SK-N-SH (cell line): ENCODE measurements at regions not wholly inside any gene's neighbourhood (a gene's known extent, or its start where the extent isn't known, plus 50 kb on each side); places are given as distances from the start of the nearest gene placed in this dataset.

Experiments
- EZH2phosphoT487 ChIP-seq: fragments of 200-600 bp; sonication (generic); IDR thresholded peaks from 2 replicates; pipeline ENCODE4 v1.6.1; 2017; ENCODE audit warnings: low read depth, mixed run types, mild to moderate bottlenecking, antibody characterized with exemption, moderate library complexity, borderline replicate concordance
- FOSL2 ChIP-seq: IDR thresholded peaks from 2 replicates; pipeline ENCODE4 v1.4.0; 2012; ENCODE audit warnings: low read depth, mild to moderate bottlenecking, moderate library complexity, borderline replicate concordance
- GABPA ChIP-seq: IDR thresholded peaks from 2 replicates; pipeline ENCODE4 v1.4.0; 2012; ENCODE audit warnings: low read depth, mild to moderate bottlenecking
- MXI1 ChIP-seq: IDR thresholded peaks from 2 replicates; pipeline ENCODE4 v1.6.1; 2012; ENCODE audit warnings: mild to moderate bottlenecking, low read depth, low read length, improper control_type of control experiment
- POLR2AphosphoS5 ChIP-seq: IDR thresholded peaks from 2 replicates; pipeline ENCODE4 v1.6.1; 2012; ENCODE audit warnings: low read depth, low read length
- RAD21 ChIP-seq: IDR thresholded peaks from 2 replicates; pipeline ENCODE4 v1.6.1; 2012; ENCODE audit warnings: mild to moderate bottlenecking, low read length
- REST ChIP-seq: IDR thresholded peaks from 2 replicates; pipeline ENCODE4 v1.6.1; 2012; ENCODE audit warnings: mild to moderate bottlenecking, low read depth, low read length, moderate library complexity
- SIN3A ChIP-seq: IDR thresholded peaks from 2 replicates; pipeline ENCODE4 v1.6.1; 2012; ENCODE audit warnings: low read depth, mild to moderate bottlenecking, low read length, moderate library complexity, borderline replicate concordance
- TAF1 ChIP-seq: IDR thresholded peaks from 2 replicates; pipeline ENCODE4 v1.6.1; 2012; ENCODE audit warnings: low read depth, mild to moderate bottlenecking, low read length, moderate library complexity, borderline replicate concordance
- USF1 ChIP-seq: IDR thresholded peaks from 2 replicates; pipeline ENCODE4 v1.4.0; 2012; ENCODE audit warnings: low read depth, borderline replicate concordance
- YY1 ChIP-seq: IDR thresholded peaks from 2 replicates; pipeline ENCODE4 v1.4.0; 2012; ENCODE audit warnings: low read depth, mild to moderate bottlenecking
- TF ChIP-seq, protein P1 (sequence below): fragments of 200-600 bp; sonication (generic); IDR thresholded peaks from 2 replicates; pipeline ENCODE4 v1.6.1; 2017; ENCODE audit warnings: antibody characterized with exemption, mild to moderate bottlenecking, moderate library complexity

GRCh38 chr18:27528925-27529521 is 343.9 kb upstream of the CHST9 start:
- TF ChIP-seq, protein P1, sequence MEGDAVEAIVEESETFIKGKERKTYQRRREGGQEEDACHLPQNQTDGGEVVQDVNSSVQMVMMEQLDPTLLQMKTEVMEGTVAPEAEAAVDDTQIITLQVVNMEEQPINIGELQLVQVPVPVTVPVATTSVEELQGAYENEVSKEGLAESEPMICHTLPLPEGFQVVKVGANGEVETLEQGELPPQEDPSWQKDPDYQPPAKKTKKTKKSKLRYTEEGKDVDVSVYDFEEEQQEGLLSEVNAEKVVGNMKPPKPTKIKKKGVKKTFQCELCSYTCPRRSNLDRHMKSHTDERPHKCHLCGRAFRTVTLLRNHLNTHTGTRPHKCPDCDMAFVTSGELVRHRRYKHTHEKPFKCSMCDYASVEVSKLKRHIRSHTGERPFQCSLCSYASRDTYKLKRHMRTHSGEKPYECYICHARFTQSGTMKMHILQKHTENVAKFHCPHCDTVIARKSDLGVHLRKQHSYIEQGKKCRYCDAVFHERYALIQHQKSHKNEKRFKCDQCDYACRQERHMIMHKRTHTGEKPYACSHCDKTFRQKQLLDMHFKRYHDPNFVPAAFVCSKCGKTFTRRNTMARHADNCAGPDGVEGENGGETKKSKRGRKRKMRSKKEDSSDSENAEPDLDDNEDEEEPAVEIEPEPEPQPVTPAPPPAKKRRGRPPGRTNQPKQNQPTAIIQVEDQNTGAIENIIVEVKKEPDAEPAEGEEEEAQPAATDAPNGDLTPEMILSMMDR: no peak
- no peak for TF ChIP-seq GABPA
- TF ChIP-seq YY1: no peak
- TF ChIP-seq EZH2phosphoT487: no peak
- no peak for TF ChIP-seq SIN3A
- no peak for TF ChIP-seq REST
- no peak for TF ChIP-seq POLR2AphosphoS5
- no peak for TF ChIP-seq USF1
- no peak for TF ChIP-seq TAF1
- TF ChIP-seq RAD21: no peak
- TF ChIP-seq MXI1: no peak
- TF ChIP-seq FOSL2: no peak
